Suprapubic skin (tissue), 4 donors: ENCODE measurements at regions not wholly inside any gene's neighbourhood (a gene's known extent, or its start where the extent isn't known, plus 50 kb on each side); places are given as distances from the start of the nearest gene placed in this dataset.

ENCODE experiments used
- CTCF ChIP-seq, 2 donors: fragments of 200-600 bp in 1 of 2; fragments of 450-650 bp in 1 of 2; sonication (generic) in 1 of 2; IDR thresholded peaks; one replicate each; pipeline ENCODE4 v1.5.1; 2016 to 2019; ENCODE audit warnings: antibody characterized with exemption in 2 of 2, mild to moderate bottlenecking in 1 of 2, moderate library complexity in 1 of 2
- EP300 ChIP-seq: sonication (generic); formaldehyde crosslinking; IDR thresholded peaks from one replicate; pipeline ENCODE4 v1.6.1; 2017; ENCODE audit warnings: antibody characterized with exemption
- POLR2A ChIP-seq, 2 donors: fragments of 450-650 bp; IDR thresholded peaks; one replicate each; pipeline ENCODE4 v1.6.1; 2017; ENCODE audit warnings: antibody characterized with exemption in 2 of 2, mild to moderate bottlenecking in 2 of 2, moderate library complexity in 2 of 2
- POLR2AphosphoS5 ChIP-seq, 3 donors: sonication (generic); formaldehyde crosslinking; IDR thresholded peaks; one replicate each; pipeline ENCODE4 v1.6.1; 2017; ENCODE audit warnings: antibody characterized with exemption in 3 of 3

- TF ChIP-seq CTCF (IDR thresholded peaks at IDR 0.05) (no peak), EP300 (no peak), POLR2A (IDR thresholded peaks at IDR 0.05) (no peak), POLR2AphosphoS5 (IDR thresholded peaks at IDR 0.05) (no peak)
Observed at GRCh38 chr6:112459758-112460304, 112.7 kb downstream of the RFPL4B start.
